Stimulated activated CD4-positive, alpha-beta T cell treated with anti-CD3 and anti-CD28 coated beads, Interleukin-2, amount 100 ng/mL, for 4 hours (primary cell): ENCODE measurements at regions not wholly inside any gene's neighbourhood (a gene's known extent, or its start where the extent isn't known, plus 50 kb on each side); places are given as distances from the start of the nearest gene placed in this dataset.
"Not testable (repeated sequence)": the region's sequence is repeated elsewhere in the genome, so short reads cannot be mapped to it uniquely, and the experiment has no call there.

Experiments used
- DNase-seq: peaks from one replicate; pipeline ENCODE4 v3.0.0-alpha.2; 2020; ENCODE audit warnings: low read depth

DNA sequence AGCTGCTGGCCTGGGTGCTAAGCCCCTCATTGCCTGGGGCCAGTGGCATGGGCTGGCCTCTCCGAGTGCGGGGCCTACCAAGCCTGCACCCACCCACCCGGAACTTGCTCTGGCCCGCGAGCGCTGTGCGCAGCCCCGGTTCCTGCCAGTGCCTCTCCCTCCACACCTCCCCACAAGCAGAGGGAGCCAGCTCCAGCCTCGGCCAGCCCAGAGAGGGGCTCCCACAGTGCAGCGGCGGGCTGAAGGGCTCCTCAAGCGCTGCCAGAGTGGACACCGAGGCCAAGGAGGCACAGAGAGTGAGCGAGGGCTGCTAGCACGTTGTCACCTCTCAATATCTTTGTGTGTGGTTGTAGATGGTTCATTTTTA, 74.8 kb upstream of the ATP1A1 start:
- DNase-seq, result not testable (repeated sequence)

DNA sequence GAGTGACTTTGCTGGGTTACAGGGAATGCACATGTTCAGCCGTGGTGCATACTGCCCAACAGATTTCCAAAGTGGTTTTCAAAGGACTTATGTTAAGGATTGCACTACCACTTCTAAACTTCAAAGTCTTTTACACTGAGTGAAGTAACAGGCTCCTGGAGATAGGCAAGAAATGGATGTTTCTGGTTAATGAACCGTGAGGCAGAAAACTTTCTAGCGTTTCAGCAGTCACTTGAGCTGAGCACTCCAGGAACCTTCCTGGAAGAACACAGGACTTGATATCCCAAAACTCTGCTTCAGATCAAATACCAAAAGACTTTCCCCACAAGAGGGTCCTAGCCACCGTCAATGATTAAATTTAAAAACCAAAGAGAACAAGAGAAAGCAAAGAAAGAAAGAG, 74.3 kb upstream of the ATP1A1 start:
- no peak for DNase-seq

DNA sequence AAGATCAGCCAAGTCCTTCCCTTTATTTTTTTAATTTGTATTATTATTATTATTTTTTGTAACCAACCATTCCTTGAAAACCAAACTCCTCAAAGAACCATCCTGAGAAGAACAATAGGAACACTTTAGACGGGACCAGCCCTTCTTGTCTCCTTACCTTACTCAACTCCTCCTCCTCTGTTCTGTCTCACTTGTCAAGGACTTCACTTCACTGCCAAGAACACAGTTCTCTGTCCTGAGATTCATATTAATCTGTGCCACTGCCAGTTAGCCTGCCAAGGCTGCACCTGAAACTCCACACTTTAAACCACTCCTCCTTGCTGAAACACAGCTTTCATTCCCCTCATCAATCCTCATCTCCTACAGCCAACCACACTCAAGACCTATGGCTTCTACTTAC, 73.8 kb upstream of the ATP1A1 start:
- no peak for DNase-seq

DNA sequence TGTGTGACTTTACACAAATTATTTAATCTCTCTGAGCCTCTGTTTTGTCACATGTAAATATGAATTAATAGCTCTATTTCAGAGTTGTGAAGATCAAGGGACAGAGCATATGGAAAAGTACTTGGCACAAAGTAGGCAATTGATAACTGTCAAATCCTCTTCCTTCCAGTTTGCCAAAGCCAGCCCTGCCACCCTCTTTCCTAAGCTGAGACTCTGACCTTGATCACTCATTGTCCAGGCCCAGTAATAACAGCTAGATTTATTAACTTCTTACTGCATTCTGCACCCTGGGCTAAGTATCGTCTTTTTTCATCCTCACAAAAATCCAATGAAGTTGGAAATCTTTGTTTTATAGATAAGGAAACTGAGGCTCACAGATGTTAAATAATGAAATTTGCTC, 70.8 kb upstream of the ATP1A1 start:
- no peak for DNase-seq

DNA sequence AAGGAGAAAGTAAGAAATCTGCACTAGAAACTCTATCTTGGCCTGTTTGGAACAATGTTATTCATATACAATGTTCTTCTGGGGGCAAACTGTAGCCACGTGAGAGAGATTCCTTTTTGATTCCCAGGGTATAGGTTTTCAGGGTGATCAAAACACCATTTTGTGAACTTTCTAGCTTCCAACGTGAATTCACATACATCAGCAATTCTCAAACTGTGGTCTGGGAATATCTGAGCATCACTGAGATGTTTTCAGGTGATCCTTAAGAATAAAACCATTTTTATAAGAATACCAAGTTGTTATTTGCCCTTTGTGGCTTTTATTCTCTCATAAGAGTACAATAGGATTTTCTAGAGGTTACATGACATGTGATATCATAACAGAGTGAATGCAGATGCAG, 66.9 kb upstream of the ATP1A1 start:
- DNase-seq, result no peak

DNA sequence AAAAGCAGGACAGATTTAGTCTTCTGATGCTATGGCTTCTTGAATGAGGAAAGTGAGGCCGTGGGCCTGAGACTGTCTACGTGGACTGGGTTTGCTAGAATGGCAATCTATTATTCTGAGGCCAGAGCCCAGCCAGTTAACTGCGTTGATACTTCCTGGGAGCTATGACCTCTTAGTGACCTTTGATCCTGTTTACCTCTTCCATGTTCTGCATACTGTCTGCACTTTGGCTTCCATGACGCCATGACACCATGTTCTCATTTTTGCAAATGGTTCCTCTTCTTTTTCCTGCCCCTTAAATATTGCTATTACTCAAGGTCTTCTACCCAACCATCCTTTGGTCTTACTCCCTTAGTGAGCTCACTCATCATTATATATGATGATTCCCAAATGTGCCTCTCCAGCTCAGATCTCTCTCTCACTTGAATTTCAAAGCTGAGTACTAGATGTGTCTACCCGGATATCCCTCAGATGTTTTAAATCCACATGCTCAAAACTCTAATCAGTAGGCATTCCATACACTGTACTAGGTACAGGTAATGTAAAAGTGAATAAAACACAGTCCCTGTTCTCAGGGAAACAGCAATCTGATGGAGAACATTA, 66.1 kb upstream of the ATP1A1 start:
- DNase-seq, result no peak

DNA sequence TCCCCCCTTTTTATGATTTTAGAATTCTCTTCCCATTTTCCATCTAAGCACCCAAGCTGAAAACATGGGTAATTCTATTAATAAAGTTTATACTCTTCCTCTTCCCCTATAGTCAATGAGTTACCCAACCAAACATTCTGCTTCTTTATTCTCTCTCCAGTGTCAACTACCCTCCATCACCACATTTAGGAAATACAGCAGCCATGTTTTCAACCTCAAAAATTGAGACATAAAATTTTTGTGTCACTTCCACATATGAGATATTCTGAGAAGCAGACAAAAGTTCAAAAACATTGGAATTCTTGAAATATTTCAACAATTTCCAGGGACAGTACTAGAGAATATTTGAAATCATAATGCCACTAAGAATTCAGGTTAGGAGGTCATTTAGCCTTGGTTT, 64.8 kb upstream of the ATP1A1 start:
- no peak for DNase-seq

DNA sequence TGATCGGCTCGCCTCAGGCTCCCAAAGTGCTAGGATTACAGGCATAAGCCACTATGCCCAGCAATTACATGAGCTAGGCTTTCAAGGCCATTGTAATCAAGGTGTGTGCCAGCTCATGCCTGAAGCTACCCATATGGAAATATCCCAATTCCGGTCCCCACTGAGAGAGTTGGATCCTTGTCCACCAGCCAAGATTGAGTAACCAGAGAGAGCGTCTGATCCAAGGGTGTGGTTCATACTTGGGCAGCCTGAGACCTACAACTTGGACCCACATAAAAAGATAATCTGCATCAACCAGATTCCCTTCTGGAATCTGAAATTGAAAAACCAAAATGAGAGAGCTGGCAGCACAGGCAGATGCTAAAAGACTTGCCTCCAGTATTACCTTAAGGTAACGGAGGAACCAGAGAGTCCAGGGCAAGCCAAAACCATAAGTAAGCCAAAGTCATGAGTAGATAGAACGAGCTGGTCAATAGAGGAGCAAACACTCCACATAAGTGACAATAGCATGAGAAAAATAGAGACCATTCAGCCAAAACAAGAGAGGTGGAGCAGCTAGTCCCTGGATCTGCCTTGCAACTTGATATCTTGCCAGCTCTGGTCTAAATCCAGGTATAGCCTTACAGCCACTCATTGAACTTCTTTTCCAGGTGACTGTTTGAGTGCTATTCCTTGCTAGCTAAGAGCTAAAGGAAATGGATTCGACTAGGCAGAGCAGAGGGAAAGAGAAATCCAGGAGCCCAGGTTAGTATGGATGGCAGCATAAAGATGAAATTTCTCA, 63.8 kb upstream of the ATP1A1 start:
- no peak for DNase-seq

DNA sequence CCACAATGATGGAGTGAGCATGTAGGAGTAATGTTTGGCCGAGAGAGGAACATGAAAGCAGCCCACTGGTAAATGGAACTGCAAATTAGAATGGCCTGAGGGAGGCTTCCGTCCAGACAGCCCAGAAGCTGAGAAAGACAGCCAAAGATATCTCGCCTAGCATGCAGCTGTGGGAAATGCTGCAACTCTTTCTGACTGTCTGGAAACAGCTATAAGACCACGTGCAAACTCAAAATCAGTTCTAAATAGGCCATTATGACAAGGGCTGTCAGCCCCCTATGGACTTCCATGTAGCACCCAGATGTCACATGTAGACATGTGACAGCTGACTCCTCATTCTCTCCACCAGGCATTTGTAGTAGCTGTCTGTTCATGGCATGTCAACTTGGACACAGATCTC, 62.9 kb upstream of the ATP1A1 start:
- DNase-seq, result no peak

DNA sequence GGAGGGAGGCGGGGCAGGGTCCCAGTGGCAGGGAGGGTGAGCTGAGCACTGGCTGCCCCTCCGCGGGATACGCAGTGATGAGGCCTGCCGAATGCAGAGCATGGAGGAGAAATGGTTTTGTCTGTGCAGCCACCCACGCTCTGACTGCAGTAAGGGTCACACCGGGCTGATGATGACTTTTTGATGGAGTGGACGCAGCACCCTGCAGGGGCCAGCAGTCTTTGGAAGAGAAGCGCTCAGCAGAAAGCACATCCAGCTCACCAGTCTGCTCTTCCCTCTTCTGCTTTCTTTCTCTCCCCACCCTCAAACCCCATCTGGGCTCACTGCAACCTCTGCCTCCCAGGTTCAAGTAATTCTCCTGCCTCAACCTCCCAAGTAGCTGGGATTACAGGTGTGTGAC, 61.9 kb upstream of the ATP1A1 start:
- no peak for DNase-seq

DNA sequence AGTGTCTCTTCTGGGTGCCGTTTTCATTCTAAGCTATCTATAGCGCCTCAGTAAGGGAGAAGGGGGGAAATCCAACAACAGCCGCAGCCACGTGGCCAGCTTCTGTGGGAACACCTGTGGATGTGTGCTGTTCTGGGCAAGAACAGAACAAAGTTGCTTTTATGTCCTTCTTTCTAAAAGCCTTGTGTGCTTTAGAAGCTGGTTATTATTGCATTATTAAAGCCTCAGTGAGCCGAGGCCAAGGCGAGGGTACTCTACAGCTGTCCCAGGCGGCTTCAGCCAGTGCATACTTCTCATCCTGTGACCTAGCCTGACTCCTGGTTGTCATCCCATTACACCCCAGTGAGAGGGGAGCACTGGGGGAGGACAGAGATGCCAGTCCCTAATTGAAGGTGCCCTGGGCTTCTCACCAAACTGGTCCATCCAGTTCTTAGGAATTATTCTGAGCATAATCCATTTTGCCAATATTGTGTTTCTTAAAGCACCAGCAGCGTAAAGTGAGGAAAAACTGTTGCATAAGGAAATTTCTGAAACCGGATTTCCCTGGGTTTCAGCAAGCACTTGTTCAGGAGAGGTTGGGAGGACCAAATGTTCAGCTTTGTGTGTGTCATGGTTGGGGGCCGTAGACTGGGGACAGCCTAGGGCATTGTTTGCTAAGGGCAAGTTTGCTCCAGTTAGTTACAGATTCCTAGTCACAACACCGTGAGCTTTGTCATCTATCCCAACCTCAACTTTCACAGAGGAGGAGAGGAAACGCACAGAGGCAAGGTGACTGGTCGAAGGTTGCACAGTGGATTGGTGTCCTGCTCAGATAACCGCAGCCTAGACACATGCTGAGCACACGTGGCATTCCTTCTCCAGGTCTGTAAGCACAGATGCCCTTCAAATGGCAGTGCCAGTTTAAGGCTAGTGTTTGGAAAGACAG, 61.0 kb upstream of the ATP1A1 start:
- DNase-seq, result no peak

DNA sequence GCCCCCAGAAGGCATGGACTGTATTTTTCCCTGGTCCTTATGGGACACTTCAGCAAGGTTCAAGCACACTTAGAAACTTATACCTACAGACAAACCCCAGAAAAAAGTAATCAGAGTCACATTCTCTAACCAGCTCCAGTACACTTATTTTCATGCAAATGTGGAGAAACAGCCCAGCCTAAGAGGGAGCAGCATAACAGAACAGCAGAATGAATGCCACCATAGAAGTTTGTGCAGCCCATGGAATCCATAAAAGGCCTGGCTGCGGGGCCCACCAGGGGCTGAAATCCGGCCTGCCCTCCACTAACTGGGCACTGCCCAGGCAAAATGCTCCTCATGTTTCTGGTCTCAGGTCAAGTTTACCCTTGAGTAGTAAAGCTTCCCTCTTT, 60.4 kb upstream of the ATP1A1 start:
- no peak for DNase-seq

DNA sequence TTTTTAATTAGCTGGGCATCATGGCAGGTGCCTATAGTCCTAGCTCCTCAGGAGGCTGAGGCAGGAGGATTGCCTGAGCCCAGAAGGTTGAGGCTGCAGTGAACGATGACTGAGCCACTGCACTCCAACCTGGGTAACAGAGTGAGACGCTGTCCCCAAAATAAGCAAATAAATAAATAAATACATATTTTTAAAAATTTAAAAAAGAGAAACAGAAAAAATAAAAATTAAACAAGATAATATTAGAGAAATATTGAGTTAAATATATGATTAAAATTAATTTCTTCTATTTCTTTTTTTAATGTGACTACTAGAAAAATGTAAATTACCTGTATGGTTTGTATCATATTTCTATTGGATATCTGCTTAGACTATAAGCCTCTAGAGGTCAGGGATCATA, 59.3 kb upstream of the ATP1A1 start:
- DNase-seq, result no peak

DNA sequence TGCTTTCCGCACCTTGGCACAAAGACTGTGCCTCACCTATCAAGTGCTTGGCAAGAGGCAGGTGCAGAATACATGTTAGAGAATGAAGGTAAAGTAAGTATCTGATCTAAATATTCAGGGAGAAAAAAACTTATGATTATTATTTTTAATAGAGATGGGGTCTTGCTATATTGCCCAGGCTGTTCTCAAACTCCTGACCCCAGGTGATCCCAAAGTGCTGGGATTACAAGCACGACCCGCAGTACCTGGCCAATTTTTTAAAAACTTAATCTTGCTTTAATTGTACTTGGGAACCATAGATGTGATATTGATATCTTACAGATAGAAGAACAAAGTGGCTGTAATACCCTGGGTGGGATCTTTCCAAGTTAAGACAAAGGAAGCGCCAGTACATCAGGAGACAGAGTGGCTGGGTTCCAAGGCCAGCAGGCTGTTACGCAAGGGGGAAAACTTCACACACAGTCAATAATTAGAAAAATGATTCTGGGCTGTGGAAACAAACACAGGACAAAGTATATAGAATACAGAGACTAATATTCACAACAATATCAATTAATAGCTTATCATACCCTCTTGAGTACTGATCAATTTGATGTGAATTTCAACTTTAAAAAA, 58.6 kb upstream of the ATP1A1 start:
- no peak for DNase-seq

DNA sequence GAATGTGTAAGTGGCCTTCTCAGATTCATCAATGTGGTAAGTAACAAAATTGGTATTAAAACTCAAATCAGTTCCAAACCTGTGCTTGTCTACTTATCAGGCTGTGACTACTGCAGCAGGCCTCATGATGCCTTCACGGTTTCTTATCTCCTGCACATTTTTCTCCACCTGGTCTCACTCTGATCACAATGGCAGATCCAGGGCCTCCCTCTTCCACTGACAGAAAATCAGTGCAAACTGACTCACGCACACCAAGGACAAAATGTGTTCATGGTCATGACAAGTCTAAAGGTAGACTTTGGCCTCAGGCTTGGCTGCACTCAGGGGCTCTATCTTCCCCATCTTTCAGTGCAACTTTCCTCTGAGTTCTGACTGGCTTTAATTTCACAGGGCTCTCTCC, 56.7 kb upstream of the ATP1A1 start:
- no peak for DNase-seq

DNA sequence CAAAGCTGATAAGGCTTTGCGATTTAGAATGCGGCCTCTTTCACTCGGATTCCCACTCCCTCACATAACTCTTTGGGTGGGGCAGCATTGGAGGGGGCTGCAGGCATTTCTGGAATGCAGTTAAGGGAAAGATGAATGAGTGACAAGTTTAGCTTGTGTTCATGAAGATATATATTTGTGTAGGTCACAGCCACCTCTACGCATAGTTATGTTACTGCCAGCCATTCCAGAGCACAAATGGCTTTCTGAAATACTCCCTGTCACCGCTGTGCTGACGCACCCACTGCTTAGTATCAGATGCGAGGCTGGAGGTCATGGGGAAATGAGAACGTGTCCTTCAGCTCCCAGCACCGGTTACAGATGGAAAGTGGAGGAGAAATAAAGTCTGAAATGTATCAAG, 54.1 kb upstream of the ATP1A1 start:
- no peak for DNase-seq

DNA sequence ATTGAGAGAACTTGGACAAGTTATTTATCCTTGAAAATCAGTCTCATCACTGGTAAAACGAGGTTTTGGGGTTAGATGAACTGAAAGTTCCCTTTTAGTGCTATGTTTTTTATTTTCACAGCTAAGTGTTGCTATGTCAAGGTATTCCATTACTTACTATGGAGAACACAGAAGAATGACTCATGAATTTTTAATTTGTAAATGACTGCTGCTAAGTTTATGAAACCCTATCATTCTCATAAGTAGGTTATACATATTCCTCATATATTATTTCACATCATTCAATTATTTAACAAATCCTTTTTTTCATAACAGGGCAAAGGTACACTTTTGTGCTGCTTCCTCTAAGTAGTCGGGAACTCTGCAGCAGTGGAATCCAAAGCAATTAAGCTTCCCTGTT, 52.2 kb upstream of the ATP1A1 start:
- no peak for DNase-seq

DNA sequence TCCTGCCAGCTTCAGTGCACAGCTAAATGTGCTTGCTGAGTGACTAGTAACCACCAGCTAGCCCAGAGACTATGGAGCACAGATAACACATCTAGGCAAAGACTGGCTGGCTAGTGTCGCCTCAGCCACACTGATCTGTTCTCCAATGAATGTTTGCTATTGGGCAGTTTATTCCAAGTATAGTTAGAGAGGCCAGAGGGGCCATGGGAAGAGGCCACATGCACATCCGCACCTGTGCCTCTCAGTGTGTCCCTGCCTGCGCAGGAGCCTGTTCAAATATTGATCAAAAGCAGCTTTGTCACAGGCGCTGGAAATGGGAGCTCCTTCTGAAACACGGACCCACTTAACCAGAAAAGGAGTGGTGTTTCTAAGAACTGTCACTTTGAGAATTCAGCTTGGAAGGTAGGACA, 51.3 kb upstream of the ATP1A1 start:
- no peak for DNase-seq

DNA sequence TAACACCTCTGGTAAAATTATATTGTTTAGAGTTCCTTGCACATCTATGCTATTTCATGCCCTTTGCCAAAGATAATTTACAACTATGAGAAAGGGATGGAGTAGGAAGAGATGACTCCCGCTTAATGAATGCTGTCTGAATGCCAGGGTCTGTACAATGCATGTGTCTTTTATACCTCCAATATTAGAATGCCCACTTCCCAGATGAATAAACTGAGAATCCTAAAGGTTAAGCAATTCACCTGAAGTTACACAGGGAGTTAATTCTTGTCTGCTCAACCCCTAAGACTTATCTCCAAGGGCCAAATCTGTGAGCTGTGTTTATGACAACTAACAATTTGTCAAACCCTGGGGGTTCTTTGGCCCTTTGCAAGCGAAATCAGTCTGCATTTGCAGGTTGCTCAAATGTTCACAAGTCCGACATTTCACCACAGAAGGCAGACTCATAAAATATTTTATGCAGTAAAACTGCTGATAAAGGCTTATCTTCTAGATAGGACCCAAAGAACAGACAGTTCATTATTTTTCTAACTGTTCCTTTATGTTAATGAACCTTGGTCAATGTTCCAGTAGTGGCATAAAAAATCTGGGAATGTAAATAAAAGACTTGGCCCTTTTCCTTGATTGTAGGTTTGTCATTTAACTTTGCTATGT, 50.2 kb upstream of the ATP1A1 start:
- DNase-seq, result no peak
